ENCODE measurements at regions not wholly inside any gene's neighbourhood (a gene's known extent, or its start where the extent isn't known, plus 50 kb on each side); places are given as distances from the start of the nearest gene placed in this dataset.

DNA sequence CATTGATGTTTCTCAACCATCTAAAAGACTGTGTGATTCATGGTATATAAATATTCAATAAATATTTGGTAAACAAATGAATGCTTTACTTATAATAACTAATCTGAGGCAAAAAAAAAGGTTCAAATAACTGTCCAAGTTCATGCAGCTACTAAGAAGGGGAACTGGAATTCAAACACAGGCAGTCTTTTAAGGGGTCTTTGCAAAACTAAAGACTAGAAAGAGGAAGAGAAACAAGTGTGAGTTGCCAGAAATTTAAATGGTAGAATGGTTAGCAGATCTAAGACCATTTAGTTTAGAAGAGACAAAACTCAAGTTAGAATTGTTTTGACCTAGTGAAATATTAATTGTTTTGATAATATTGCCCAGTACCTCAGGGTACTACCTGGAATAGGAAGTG, 642.0 kb upstream of the LRRN3 start:
- no peak overlapping the region for H3K4me3 ChIP-seq (replicated peaks in 1 of 3; ENCODE audit: low read depth in 2 of 3, low read length in 3 of 3)
- no peak overlapping the region for H3K27ac Mint-ChIP-seq
- TF ChIP-seq, protein P1, sequence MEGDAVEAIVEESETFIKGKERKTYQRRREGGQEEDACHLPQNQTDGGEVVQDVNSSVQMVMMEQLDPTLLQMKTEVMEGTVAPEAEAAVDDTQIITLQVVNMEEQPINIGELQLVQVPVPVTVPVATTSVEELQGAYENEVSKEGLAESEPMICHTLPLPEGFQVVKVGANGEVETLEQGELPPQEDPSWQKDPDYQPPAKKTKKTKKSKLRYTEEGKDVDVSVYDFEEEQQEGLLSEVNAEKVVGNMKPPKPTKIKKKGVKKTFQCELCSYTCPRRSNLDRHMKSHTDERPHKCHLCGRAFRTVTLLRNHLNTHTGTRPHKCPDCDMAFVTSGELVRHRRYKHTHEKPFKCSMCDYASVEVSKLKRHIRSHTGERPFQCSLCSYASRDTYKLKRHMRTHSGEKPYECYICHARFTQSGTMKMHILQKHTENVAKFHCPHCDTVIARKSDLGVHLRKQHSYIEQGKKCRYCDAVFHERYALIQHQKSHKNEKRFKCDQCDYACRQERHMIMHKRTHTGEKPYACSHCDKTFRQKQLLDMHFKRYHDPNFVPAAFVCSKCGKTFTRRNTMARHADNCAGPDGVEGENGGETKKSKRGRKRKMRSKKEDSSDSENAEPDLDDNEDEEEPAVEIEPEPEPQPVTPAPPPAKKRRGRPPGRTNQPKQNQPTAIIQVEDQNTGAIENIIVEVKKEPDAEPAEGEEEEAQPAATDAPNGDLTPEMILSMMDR (IDR thresholded peaks at IDR 0.05): no peak
- H3K36me3 ChIP-seq (replicated peaks in 1 of 2; ENCODE audit: control insufficient read depth in 1 of 2, insufficient read depth in 2 of 2, low read length in 2 of 2): no peaks in the 10 kb centered on the region
- intact Hi-C loops (cut with micrococcal nuclease): no loop called here
- no peaks in the 10 kb centered on the region for H3K4me1 ChIP-seq (ENCODE audit: control insufficient read depth in 1 of 2, insufficient read depth in 2 of 2, low read length in 2 of 2)
- H3K79me2 ChIP-seq (ENCODE audit: insufficient read depth, low read length): no peaks in the 10 kb centered on the region
- no peak overlapping the region for H3K27ac ChIP-seq (ENCODE audit: low read depth in 1 of 2, low read length in 2 of 2)
- no peaks in the 10 kb centered on the region for H3K4me1 Mint-ChIP-seq
- H4K20me1 ChIP-seq (ENCODE audit: insufficient read depth, low read length): no peaks in the 10 kb centered on the region
- H3K9ac ChIP-seq (ENCODE audit: insufficient read depth, low read length, poor library complexity, severe bottlenecking): no peak overlapping the region
- H3K4me2 ChIP-seq (replicated peaks; ENCODE audit: extremely low read depth, low read length, poor library complexity, severe bottlenecking): no peak overlapping the region
- no peaks in the 10 kb centered on the region for H3K27me3 Mint-ChIP-seq (ENCODE audit: low read depth in 3 of 3)
- no peaks in the 10 kb centered on the region for H3K27me3 ChIP-seq (ENCODE audit: control insufficient read depth in 2 of 2, insufficient read depth in 2 of 2, low read length in 2 of 2)
- H3K4me3 Mint-ChIP-seq: no peak overlapping the region
- H2AFZ ChIP-seq (ENCODE audit: insufficient read depth, low read depth, low read length, poor library complexity, severe bottlenecking): no peak overlapping the region
- DNase-seq: no peak
- peaks cover 0 to 11% of the 10 kb centered on the region in 2 donors for H3K9me3 ChIP-seq (replicated peaks in 1 of 2; ENCODE audit: control insufficient read depth in 1 of 2, insufficient read depth in 1 of 2, low read length in 2 of 2)
- no peaks in the 10 kb centered on the region for H3K36me3 Mint-ChIP-seq
- peaks cover 0 to 10% (median 4%) of the 10 kb centered on the region in 7 donors for H3K9me3 Mint-ChIP-seq

- H3K27ac Mint-ChIP-seq: peak overlapping the region in 1 of 7 donors; percentile 42
- no peak overlapping the region for H3K27ac ChIP-seq (ENCODE audit: low read depth in 1 of 2, low read length in 2 of 2)
- H3K4me3 Mint-ChIP-seq: no peak overlapping the region
- H3K4me1 ChIP-seq (ENCODE audit: control insufficient read depth in 1 of 2, insufficient read depth in 2 of 2, low read length in 2 of 2): no peaks in the 10 kb centered on the region
- H3K36me3 ChIP-seq (replicated peaks in 1 of 2; ENCODE audit: control insufficient read depth in 1 of 2, insufficient read depth in 2 of 2, low read length in 2 of 2): no peaks in the 10 kb centered on the region
- peaks cover 0 to 14% of the 10 kb centered on the region in 2 donors for H3K9me3 ChIP-seq (replicated peaks in 1 of 2; ENCODE audit: control insufficient read depth in 1 of 2, insufficient read depth in 1 of 2, low read length in 2 of 2)
- no peak for DNase-seq
- no peaks in the 10 kb centered on the region for H3K36me3 Mint-ChIP-seq
- WGBS (ENCODE audit: insufficient coverage): no CpG with 5 or more reads among the region's 3 CpGs
- H2AFZ ChIP-seq (ENCODE audit: insufficient read depth, low read depth, low read length, poor library complexity, severe bottlenecking): no peak overlapping the region
- peaks cover 0 to 2% (median 0%) of the 10 kb centered on the region in 3 donors for H3K27me3 Mint-ChIP-seq (ENCODE audit: low read depth in 3 of 3)
- H3K9me3 Mint-ChIP-seq: peaks cover 0 to 12% (median 7%) of the 10 kb centered on the region in 7 donors
- no peaks in the 10 kb centered on the region for H4K20me1 ChIP-seq (ENCODE audit: insufficient read depth, low read length)
- H3K79me2 ChIP-seq (ENCODE audit: insufficient read depth, low read length): no peaks in the 10 kb centered on the region
- H3K4me2 ChIP-seq (replicated peaks; ENCODE audit: extremely low read depth, low read length, poor library complexity, severe bottlenecking): no peak overlapping the region
- H3K9ac ChIP-seq (ENCODE audit: insufficient read depth, low read length, poor library complexity, severe bottlenecking): no peak overlapping the region
- TF ChIP-seq, protein P1 (IDR thresholded peaks at IDR 0.05): no peak
- no peak overlapping the region for H3K4me3 ChIP-seq (replicated peaks in 1 of 3; ENCODE audit: low read depth in 2 of 3, low read length in 3 of 3)
- no peaks in the 10 kb centered on the region for H3K4me1 Mint-ChIP-seq
- no peaks in the 10 kb centered on the region for H3K27me3 ChIP-seq (ENCODE audit: control insufficient read depth in 2 of 2, insufficient read depth in 2 of 2, low read length in 2 of 2)
- intact Hi-C loops (cut with micrococcal nuclease): no loop called here
These were observed 636.2 kb upstream of the LRRN3 start for GRCh38 chr7:110454713-110455112.
